ENCODE measurements at regions not wholly inside any gene's neighbourhood (a gene's known extent, or its start where the extent isn't known, plus 50 kb on each side); places are given as distances from the start of the nearest gene placed in this dataset.

- TF ChIP-seq CTCF (IDR thresholded peaks at IDR 0.05; ENCODE audit: poor library complexity): no peak
- no peak for TF ChIP-seq EZH2 (IDR thresholded peaks at IDR 0.05; ENCODE audit: borderline replicate concordance)
- no peak for TF ChIP-seq EZH2phosphoT487 (IDR thresholded peaks at IDR 0.05; ENCODE audit: low read depth, severe bottlenecking, unreplicated experiment)
These were observed 171.0 kb downstream of the BTG1 start for GRCh38 chr12:91974541-91975085.

Measured in hepatocyte (in vitro differentiated cells).